ENCODE measurements at regions not wholly inside any gene's neighbourhood (a gene's known extent, or its start where the extent isn't known, plus 50 kb on each side); places are given as distances from the start of the nearest gene placed in this dataset.

DNA sequence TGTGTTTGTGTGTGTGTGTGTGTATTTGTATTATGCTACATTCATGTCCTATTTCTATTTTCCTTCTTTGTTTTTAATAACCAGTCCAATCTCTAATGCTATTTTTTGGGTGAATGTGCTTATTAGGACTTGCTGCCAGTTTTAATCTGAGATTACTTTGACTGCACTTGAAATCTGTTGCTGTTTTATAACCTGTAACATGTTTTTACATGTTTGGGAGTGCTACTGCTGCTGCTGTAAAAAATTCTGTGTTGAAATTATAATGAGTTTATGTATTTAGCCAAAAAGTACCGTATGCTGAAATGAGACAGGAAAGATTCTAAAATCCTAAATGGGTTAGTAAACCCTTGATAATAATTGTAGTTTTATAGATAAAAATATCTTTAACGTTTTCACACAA is 104.7 kb upstream of the SSBP2 start:
- no peak for DNase-seq

DNA sequence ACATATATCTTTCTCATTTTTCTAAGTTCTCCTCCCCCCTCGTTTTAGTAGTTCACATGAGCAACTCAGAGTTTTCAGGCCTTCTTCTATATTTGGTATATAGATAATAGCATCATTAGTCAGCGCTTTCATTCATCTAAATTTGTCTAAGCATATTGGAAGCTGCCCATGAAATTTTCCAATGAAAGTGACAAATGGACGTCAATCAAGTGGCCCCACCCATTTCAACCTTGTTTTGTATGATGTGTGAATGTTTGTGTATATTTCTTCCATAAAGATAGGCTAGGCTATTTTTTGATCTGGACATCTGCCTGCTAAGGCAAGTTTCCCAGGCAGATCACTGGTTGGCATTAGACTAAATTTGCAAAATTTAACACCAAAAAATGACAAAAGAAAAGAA is 104.0 kb upstream of the SSBP2 start:
- no peak for DNase-seq

DNA sequence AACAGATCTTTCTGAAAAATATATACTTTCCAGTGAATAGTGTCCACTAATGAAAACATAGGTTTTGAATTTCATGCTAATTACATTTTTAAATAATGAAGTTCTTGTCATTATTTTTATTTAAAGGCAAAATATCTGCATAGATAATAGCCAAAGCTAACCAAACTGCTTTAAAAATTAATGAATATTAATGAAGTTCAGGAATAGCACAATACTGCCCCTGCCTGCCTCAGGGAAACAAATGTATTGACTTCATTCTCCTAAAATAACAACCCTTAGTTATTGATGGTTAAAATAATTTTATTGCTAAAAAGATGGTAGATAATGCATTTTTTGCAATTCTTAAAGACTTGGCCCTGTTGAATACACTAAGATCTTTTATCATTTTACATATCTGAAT is 103.6 kb upstream of the SSBP2 start:
- DNase-seq: no peak

DNA sequence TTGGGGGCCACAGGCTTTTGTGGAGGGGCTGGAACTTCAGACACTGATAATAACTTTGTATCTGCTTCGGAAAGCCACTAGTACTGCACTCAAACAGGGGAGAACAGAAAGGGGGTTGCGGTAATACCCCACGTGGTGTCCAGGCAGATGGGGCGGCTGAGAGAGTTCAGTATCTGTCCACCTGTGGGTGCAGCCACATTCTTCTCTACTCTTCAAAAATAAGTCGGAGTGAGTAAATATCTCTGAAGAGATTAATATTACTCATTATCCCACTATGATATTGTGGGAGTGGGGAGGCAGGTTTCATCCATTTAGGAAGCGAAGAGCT is 102.1 kb upstream of the SSBP2 start:
- no peak for DNase-seq

DNA sequence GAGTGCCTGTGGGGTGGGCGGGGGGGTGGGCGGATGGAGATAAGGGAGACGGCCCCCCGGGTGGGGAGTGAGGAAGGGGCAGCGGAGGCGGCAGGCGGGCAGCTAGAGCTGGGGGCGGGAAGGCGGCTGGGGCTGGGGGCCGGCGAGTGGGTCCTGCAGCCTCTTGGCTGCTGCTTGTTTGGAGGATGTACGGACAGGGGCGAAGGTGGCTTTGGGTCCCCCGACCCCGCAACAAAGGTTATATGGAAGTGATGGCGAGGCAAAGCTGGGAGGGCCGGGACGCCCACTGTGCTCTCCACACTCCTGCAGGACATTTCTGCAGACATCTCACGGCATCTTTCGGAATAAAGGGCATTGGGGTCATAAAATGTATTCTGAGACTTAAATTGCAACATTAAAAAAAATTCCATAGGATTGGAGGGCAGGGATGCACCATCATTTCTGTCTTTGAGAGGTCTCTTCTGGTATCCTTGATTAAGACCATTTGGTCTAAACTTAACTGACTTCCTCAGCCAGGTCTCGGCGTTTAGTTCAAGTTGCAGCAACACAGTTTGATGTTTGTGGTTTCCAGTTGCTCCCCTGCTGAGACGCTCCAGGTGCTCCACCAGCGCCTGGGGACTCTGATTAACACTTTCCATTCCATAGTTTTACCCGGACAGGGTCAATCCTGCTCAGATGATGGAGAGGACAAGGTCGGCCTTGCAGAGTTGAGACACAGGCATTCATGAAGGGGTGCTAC is 101.6 kb upstream of the SSBP2 start:
- DNase-seq: peak; percentile 30

DNA sequence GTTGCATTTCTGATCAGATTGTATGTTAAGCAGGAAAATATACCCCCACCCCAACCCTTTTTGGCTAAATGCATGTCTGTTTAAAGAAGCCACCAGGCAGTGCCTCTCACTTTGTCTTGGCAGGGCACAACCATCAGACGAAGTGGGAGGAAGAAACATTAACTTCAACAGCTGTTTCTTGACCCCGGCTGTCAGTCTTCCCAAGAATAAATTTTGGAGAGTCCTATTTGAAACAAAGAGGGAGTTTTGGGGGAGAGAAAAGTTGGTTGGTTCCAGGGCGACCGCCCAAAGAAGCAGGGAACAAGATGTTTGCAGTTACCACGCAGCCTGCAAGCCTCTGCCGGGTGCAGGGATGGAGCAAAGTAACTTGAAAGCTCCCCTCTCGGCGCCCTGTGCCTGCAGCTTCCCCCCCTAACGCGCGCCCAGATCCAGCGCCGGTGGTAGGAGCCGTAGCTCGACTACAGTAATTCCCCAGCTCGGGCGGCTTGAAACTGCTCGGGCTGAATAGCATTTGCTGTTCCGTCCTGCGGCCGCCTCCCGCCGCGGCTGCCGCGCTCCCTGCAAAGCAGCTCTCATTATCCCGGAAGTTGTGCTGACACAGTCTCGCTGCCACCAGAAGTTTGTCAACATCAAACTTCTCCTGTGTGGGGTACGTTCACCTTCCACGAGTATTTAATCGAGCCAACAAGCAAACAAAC is 100.7 kb upstream of the SSBP2 start:
- peak; percentile 92 for DNase-seq

DNA sequence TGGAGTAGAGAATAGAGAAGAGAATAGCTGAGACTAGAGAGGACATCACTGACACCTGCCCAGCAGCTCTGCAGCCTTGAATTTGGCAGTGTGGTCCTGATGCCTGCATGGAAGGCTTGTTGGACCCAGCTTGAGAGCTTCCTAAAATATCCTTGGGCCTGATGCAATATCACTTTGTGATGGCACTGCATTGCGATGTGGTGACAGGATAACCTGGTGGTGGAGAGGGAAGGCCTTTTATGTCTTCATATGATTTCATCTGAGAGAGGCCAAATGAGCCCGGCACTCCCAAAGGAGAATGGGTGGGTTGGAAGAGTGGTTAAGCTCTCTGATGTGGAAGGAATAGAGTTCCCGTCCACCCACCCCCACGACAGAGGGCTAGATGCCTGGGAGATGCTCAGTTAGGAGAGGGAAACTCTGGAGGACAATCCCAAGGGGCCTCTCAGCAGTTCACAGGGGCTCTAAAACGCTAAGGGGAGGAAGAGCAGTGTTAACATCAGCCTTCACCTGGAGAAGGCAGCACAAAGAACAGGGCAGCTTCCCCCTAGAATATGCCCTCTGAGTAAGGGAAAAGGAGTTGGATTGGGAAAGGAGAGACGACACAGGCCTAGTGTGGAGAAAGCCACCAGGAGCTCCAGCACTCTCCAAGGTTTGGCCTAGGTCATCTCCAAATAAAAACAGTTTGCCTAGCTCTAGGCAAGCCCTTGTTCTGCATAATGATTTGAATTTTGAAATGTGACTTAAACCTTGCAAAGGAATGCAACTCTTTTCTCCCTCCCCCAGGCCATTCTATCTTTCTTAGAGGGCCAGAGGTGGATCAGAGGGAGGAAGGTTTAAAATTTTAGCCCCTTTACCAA is 99.8 kb upstream of the SSBP2 start:
- peak; percentile 19 for DNase-seq

DNA sequence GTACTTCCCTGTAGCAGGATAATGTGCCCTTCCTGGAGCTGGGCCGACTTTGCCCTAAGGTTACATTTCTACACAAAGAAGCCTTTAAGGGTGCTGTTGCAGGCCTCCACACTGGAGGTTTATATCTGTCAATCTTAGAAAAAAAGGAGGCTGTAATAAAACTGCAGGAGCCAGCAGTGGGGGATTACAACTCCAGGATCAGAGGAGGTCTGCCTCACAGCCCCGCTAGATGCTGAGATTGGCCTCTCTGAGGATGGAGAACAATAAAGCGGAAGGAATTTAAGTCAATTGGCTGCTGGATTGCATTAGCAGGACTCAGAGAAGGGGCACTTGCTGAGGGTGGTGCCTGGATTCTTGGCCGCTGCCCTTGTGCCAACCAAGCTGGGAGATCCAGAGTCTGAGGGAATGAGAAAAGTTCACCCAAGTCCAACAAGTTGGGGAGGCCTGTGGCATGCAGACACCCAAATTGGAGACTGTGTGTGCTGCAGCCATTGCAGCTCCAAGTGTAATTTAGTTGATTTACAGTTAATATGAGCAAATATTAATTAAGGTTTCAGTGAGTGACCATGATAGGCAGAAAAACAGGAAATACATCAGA is 99.0 kb upstream of the SSBP2 start:
- no peak for DNase-seq

DNA sequence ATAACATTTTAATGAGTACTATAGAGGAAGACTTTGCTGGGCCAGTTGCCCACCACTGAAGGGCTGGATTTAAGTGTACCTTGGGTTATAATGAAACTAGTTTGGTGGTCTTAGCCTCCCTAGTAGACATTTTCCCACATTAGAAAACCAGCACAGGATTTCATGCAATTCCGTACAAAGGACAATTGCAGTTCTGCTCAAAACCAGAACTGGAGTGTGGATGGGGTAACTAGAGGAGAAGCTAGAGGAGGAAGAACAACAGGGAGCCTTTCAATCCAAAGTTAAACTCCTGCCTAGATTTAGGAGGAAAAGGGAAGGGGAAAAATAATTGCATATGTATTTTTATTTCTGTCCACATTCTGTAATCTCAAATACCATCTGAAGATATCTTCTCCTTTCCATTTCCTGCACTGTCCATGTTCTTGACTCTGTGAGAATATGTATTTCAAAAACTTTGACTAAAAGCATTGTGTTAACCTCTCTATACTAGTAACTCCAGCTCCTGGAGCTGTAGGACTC is 97.5 kb upstream of the SSBP2 start:
- no peak for DNase-seq

DNA sequence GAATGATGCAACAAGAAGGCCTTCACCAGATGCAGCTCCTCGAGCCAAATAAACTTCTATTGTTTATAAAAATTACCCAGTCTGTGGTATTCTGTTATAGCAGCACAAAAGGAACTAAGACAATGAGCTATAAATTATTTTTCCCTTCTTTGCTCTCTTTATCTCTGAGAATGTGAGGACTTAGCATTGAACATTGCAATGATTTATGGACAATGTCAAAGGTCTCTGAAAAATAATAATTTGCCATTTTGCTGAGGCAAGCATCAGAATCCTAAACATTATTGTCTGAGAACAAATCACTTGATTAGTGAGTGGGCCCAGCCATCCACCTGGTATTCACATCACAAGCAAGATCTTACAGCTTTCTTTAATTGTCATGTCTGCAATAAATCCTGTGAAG is 95.4 kb upstream of the SSBP2 start:
- DNase-seq: no peak

DNA sequence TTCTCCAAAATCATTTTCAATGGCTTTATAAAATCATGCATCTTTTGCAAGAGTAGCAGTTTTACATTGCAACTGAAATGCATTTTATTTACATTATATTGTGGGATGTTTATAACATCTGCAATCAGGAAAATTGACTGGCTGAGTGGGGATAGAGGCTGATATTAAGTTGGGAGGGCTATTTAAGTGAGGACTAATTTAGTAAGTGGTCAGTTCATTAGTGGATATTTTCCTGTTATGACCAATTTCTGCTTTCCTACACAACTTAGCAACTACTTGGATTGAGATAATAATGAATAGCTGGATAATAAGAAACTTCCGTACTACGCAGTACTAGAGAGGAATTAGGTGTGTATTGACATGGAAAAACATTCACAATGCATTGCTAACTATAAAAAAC is 92.9 kb upstream of the SSBP2 start:
- no peak for DNase-seq

DNA sequence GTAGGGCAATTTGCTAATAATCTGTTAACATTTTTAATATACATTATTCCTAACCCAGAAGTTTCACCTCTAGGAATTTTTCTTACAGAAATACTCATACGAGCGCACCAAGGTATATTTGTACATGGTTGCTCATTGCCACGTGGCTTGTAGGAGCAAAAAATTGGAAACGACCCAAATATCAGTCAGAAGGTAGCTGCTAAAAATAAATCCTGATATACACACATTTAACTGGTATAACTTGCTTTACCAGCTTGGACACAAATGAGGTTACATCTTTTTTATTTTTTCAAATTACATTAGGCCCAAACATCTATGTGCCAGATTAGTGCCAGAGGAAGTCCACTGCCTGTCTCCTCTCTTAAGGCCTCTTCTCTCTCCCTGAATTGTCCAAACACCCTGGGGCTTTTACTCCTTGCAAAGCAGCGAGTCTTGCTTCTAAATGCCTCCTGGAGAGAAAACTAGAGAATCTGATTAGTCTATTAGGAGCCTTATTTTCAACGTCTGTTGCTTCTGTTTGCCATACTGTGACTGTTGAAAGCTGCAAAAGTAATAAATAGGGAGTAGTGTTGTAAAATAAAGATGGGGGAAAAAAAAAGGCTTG is 92.0 kb upstream of the SSBP2 start:
- DNase-seq: no peak

DNA sequence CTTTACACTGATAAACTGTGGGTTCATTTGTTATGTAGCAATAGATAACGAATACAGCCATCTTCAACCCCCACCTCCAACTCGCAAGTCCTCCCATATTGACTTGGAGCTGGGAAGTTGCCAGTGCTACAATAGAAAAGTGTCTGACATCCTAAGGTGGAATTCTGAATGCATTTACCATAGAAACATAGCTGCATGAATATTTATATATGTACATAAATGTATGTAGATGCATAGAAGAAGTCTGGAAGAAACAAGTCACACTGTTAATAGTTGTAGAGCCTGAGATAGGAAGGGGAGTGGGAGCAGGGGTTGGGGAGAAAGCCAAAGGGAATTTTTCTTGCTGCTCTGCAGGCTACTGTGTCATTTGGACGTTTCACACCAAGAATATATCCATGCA is 88.1 kb upstream of the SSBP2 start:
- no peak for DNase-seq

DNA sequence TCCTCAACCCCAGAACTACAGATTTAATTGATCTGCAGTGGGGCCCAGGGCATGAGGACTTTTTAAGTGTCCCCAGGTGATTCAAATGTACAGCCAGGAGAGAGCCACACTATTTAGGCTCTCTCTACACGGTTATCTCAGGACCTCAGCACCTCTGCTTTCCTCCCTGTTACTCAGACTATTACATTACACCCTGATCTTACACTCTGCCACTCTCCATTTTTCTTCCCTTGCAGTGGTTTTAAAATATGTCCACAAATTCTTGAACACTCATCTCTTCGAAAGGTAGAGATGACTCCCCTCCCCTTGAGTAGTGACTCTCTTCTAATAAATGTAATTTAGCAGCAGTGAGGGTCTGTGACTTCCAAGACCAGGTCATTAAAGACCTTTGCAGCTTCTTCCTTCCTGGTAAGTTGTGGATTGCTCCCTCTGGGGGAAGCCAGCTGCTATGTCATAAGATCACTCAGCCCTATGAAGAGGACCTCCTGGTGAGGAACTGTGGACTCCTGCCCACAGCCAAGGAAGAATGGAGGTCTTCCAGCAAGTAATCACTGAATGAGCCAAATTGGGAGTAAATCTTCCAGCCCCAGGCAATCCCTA is 87.5 kb upstream of the SSBP2 start:
- DNase-seq: peak; percentile 54

DNA sequence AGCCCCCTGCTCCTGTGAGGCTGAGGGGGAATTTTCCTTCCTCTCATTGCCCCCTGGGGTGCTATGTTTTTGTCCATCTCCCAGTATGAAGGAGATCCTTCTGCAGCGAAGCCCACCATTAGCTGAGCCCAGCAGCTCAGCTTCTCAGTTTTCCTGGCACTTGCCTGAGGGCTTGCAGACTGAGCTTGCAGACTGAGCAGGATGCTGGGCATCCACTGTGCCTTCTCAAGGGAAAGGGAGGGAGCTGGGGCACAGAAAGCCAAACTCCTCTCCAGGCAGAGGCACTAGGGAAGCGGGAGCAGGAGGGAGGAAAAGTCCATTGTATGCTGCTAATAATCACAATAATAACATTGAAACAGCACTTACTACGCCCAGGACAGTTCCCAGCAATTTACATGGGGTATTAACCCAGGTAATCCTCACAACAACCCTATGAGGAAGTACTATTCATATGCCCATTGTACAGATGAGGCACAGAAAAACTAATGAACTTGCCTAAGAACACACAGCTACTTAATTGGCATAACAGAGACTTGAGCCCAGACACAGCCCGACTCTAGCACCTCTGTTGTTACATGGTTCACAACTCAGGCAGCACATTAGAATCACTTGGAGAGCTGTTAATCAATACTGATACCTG is 86.9 kb upstream of the SSBP2 start:
- DNase-seq: no peak

DNA sequence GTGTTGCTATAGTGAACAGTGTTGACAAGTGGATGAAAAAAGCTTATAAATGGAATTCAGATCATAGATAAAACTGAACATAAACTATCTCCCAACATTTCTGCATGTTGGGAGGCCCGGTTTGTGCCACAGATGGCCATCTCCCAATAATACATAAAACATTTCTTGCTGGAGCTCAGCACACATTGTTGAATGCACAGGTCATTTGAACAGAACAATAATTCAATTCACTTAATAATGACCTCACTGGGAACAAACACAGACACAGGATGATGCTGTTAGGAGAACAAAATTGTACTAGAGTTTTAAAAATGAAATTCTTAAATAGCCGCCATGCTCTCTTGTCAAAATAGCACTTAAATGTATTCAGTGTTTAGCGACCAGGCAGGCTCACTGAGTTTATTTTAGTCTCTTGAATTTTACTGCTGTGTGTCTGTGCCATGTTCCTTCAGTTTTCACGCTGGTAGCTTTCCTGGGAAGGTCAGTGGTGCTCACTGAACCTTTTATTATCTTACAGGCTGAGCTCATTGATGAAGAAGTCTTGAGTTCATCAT is 85.0 kb upstream of the SSBP2 start:
- no peak for DNase-seq

DNA sequence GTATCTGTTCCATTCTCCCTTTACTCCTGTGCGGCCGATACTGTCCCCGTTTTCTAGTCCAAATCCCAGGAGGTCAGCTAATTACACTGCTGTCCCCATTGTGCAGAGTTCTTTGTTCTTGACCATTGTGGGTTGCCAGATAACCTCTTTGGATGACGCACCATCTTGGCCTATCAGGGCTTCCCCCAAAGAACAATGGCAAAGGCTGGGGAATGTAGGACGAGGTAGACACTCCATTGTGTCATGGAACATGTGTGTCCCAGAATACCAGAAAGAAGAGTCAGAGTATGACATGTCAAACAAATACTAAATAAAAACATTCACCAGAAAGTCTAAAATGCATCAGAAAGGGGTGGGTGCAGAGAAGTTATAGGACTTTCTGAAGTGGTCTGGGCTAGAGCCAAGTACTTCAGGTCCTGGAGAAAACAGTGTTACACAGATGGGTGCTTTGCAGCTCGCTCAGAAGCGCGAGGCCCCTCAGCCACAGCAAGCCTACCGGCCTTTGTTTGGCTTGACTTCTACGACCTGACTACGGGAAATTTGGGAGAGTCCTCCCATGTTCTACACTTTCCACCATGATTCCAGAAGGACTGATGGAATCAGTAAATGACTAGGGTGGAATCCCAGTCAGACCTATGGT is 83.2 kb upstream of the SSBP2 start:
- DNase-seq: no peak

DNA sequence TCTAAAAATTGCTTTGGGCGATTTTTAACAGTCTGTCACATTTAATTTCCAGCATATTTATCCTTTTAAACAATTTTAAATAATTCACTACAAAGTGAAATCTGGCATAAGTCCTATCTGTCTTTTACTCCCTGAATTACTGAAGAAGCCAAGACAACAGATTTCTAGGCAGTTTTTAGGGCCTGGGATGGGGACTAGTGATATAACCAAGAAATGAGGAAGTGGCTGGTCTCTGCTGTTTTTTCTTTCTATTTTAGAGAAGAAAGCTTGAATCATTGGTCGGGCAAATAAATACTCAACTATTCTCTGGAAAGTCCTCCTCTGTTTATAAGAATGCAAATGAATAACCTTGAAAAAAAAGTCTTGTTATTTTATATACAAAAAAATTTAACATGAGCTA is 79.7 kb upstream of the SSBP2 start:
- DNase-seq: peak; percentile 79

DNA sequence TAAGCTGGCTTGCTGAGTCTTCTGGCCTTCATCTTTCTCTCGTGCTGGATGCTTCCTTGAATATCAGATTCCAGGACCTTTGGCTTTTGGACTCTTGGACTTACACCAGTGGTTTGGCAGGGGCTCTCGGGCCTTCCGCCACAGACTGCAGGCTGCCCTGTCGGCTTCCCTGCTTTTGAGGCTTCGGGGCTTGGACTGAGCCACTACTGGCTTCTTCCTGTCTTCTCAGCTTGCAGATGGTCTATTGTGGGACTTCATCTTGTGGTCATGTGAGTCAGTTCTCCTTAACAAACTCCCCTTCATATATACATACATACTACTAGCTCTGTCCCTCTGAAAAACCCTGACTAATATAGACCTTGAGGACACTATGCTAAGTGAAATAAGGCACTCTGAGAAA is 78.3 kb upstream of the SSBP2 start:
- DNase-seq: peak; percentile 82

DNA sequence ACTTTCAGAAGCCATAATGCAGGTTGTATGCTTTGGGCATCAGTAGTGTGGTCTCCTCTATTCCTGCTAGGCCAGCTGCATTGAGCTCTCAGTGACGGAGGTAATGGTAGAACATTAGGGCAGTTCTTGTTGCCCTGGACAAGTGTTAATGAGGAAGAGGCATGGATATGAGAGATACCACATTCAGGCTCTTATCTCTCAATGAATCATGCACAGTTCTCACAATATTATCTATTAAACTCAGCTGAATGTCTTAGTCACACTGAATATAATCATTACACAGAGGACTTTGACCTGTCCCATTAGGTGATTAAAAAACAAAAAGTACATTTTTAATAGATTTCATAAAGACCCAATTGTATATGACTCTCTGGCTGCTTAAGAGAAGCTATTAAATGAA is 76.6 kb upstream of the SSBP2 start:
- DNase-seq: no peak

DNA sequence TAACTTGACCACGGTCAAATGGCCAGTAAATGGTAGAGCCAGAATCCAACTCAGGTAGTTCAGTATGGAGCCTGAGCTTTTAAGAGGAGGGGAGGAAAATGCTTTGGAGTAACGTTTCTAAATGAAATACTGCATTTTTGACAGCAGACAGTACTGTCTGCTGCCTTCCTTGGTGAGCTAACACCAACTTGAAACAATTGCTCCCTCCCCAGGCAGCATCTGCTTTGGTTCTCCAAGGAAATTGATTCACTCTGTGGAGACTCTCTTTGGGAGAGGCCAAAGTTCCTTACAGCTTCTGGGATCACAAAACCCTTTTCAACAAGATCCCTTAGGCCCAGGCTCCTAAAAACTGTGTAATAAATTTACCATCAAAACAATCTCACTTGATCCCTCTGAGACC is 75.2 kb upstream of the SSBP2 start:
- DNase-seq: no peak

All from MV-4-11 (cell line).